Esophagus squamous epithelium (tissue), 4 donors: ENCODE measurements at regions not wholly inside any gene's neighbourhood (a gene's known extent, or its start where the extent isn't known, plus 50 kb on each side); places are given as distances from the start of the nearest gene placed in this dataset.

ENCODE experiments used
- CTCF ChIP-seq, 6 experiments: fragments of 450-650 bp in 4 of 6; fragments of 200-600 bp in 2 of 6; sonication (generic) in 2 of 6; IDR thresholded peaks; one replicate each; pipeline ENCODE4 v1.5.1; 2016 to 2019; ENCODE audit warnings: antibody characterized with exemption in 6 of 6, mild to moderate bottlenecking in 4 of 6, moderate library complexity in 4 of 6
- POLR2A ChIP-seq, 4 donors: fragments of 450-650 bp; IDR thresholded peaks; one replicate each; pipeline ENCODE4 v1.6.1; 2017; ENCODE audit warnings: antibody characterized with exemption in 4 of 4, mild to moderate bottlenecking in 4 of 4, moderate library complexity in 3 of 4

- no peak for TF ChIP-seq CTCF (IDR thresholded peaks at IDR 0.05)
- no peak for TF ChIP-seq POLR2A (IDR thresholded peaks at IDR 0.05)
Observed at GRCh38 chr5:103428411-103428871, 134.1 kb downstream of the NUDT12 start.
